DND-41 (cell line): ENCODE measurements at regions not wholly inside any gene's neighbourhood (a gene's known extent, or its start where the extent isn't known, plus 50 kb on each side); places are given as distances from the start of the nearest gene placed in this dataset.

Source experiments
- CTCF ChIP-seq: IDR thresholded peaks from 2 replicates; pipeline ENCODE4 v1.5.1; 2012; ENCODE audit warnings: borderline replicate concordance, low read length, moderate library complexity, mild to moderate bottlenecking; ENCODE audit not compliant: poor library complexity, severe bottlenecking; ENCODE audit errors: extremely low read depth
- EZH2 ChIP-seq: IDR thresholded peaks from 3 replicates; pipeline ENCODE4 v1.6.1; 2012; ENCODE audit warnings: borderline replicate concordance, low read depth, mild to moderate bottlenecking, moderate library complexity, low read length, inconsistent platforms; ENCODE audit not compliant: severe bottlenecking

GRCh38 chr14:97361958-97362357, 564.8 kb downstream of the VRK1 start:
- no peak for TF ChIP-seq EZH2
- TF ChIP-seq CTCF = no peak
